AG08396 (cell line): ENCODE measurements at regions not wholly inside any gene's neighbourhood (a gene's known extent, or its start where the extent isn't known, plus 50 kb on each side); places are given as distances from the start of the nearest gene placed in this dataset.

Source experiments
- DNase-seq: peaks from one replicate; pipeline ENCODE4 v3.0.0; 2012; ENCODE audit warnings: low spot score, mixed read lengths

DNA sequence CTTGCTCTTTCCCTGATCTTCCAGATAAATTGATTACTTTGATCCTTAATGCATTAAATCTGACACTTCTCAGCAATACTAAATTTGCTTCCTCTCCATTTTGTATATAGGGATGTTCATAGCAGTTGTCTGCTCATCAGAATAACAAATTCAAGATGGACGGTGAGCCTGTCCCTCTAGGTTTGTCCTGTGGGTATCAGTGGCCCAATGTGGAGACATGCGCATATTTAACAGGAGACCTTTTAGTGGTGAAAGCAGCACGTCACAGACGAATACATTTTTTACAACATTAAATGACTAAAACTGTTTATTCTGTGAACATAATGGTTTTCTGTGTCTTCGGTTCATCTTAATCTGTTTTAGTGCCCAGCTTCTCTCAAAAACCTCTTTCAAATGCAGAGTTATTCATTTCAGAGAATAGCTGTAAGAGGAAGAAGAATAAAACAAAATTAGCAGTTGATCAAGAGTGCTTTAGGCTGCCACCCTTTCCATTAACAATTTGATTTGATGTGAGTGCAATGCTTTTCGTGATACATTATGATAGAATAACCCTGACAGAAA is 1970.4 kb upstream of the WWC1 start:
- no peak for DNase-seq

DNA sequence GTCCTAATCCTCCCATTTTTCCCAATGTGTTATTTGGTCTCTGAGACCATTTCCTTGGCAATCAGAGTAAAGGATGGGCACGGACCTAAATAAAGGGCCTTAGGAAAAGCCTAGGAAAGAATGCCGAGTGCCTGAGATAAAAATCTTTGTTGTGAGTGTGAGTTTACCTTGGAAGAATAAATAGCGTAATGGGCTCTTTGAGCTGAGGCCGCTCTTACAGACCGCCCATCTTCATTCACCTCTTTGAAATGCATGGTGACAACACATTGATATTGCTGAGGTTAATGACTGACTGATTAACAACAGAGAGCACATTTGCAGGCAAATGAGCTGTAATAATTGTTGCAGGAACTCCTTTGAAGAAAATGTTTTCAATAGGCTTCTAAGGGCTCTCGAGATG is 1967.1 kb upstream of the WWC1 start:
- DNase-seq, result no peak

DNA sequence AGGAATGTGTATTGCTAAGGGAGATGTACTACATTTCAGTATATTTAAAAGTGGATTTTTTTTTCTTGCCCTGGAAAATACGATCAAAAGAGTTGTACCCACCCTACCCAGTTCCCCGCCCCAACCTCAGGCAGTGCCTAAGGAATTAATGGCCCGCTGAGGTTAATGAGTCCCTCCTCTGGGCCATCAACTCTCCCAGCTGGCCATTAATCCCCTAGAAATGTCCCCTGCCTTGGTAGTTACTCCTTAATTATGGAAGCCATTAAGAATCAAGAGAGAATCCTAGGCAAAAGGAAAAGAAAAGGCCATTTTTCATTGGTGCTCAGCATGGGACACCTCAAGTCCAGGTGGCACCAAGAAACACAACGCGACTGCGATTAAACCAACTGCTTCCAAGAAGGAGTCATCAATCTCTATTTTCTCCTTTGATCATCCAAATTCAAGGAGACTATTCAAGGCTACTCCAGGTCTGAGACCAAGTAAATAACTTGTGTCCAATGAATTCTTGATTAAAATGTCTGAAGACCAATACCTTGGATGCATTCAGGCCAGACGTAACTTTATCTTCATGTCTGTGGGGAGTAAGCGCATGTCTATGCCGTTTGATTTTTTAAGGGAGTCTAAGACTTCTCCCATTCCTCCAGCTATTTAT is 1962.2 kb upstream of the WWC1 start:
- no peak for DNase-seq

DNA sequence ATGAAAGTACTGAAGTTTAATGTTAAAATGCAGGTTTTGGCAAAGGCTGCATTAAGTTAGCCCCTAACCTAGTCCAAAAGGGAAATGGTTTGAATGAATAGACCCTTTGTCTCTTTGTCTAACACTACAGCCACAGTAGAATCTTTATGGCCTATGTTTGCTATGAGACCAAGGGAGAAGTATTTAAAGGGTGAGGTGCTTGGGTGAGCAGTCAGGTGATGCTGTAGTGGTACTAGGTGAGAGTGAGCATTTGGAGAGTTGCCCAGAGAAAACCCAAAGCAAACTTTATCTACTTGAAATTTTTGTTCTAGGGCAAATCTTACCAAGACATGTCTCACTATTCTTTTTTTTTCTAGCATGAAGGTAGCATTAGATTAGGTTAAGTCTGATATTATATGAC is 1961.4 kb upstream of the WWC1 start:
- no peak for DNase-seq

DNA sequence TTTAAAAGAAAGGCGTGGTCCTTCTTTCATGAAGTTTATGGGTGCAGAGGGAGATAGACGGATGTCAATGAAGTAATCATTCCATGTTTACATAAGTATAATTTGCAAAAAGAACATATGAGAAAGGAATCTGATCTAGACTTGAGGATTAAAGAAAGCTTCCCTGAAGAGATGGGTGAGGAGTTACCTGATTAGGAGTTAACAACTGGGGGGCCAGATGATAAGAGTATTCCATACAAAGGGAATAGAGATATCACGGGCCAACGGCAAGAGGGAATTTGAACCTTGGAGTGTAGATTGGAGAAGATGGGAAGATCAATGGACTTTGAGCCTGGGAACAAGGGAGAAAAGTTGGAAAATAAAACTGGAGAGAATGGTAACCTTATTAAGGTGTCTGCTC is 1959.9 kb upstream of the WWC1 start:
- no peak for DNase-seq

DNA sequence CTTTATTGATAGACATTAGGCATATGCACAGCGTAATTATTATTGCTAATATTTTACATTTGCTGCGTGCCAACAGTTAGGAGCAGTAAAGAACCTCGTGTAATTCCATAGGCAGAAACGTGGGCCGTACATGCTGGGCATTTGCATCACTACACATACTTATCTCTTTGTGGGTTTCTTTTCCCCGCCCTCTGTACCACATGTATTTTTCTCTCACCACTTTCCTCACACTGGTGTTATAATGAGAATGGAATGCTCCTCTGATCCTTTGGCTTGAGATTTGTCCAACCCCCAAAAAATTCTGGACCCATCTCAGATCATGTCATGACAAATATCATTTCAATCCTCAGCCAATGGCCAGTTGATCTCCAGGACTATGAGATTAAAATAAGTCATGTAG is 1952.6 kb upstream of the WWC1 start:
- DNase-seq, result no peak

DNA sequence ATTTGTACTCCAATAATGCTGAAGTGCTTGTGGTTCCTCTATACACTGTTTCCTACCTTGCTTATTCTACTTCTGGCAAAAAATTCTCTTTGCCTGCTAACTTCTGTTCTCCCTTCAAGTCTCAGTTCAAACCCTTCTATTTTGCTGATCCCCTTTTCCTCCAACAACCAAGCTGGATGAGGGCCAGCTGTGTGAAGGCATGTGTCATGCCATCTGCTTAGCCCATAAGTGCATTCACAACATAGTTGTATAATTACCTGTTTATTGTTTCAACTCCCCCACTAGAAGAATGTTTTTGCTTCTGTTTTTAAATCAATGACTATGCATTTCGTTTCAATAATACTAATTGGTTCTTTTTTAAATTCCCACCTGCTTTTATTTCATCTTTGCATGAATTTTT is 1951.4 kb upstream of the WWC1 start:
- DNase-seq, result no peak

DNA sequence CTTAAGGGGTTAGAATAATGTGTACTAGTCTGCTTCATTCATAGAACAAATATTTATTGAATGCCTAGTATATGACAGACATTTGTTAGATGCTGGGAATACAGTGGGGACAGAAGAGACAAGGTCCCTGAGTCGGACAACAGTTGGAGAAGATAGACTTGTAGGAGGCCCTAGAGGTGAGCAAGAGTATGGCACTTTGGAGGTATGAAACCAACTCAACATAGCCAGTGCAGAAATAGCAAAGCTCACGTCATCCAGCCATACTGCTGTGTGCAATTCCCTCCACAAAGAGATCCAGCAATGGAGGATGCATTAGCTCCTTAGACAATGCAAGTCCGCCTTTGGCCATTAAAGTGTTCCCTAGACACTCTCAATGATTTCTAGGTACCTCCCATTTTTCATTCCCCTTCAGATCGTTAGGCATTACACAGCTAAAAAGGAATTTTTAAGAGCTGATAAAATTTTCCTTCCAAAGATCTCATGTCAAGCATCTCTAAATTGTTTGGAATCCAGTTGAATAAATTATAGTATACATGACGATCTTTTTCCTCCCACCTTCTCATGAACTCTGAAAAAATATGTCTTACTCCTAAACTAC is 1949.6 kb upstream of the WWC1 start:
- no peak for DNase-seq

DNA sequence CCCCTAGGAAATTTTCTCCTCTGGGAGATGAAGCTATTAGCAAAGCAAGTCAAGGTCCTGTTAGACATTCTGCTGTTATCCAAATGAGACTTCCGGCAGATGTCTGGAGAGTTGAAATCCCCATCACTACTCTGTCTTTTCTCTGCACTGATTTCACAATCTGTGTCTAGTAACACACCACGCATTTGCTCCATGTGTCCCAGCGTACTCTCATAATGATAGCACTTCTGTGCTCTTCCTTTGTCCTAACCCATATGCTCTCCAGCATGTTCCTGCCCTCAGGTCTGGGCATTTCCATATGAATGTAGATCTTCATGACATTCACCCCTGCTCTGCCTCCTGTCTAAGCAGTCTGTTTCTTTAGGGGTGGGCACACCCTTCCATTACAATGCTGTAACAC is 1949.0 kb upstream of the WWC1 start:
- DNase-seq, result no peak

DNA sequence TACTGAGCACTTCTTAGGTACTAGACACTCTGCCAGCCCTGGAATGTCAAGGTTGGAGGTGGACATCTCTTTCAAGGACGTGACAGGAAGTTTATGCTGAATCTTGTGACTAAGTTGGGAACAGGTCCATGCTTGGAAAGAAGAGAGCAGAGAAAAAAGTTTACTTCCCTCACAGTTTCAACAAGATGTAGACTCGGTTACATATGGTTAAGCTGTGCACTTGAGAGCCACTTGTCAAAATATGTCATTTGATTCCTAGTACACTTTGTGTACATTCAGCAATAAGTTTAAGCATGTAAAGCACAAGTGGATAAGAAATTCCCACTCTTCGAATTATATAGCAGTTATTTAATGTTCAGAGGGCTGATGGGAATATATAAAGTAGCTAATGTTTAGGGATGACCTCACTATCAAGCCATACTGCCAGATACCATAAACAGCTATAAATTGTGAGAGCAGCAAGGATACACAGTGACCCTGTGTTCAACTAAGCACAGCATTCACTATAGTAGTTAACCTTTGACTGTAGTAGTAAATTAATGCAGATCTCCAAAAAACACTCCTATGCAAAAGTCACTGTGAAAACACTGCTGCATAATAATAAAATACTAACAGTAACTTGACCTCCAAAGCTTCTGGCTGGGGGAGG is 1944.6 kb upstream of the WWC1 start:
- DNase-seq, result no peak

DNA sequence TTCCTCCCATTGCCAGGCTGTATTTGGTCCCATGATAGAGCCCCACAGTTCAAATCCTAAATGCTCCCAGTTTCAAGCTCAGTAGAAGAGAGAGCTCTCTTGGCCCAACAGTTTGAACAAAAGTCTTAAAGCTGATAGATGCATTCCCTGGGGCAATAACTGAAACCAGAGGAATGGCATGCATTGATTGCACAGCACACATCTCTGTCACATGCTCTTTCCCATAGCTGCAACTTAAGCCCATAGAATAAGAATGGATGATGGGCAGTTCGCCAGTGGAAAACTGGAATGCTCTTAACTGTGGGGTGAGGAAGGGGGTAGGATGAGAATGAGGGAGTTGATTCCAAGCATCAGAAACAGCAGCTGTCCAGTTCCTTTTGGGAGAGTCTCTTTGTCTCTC is 1942.4 kb upstream of the WWC1 start:
- no peak for DNase-seq

DNA sequence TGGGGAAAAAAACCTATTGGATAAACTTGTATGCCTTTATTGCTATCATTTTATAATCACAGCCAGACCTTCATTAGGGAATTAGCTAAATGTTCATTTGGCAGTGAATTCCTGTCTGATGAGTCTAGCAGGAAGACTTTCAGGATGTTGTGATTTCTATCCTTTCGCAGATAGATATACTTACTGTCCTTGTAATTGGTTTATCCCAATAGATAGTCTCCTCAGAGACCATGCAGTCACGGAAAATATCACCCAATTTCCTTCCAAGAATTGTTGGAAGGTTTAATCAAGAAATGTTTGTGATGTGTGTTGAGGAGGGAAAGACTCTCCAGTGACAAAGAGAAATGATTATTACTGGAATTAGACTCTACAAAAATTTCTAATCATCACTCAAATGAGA is 1937.9 kb upstream of the WWC1 start:
- DNase-seq, result no peak

DNA sequence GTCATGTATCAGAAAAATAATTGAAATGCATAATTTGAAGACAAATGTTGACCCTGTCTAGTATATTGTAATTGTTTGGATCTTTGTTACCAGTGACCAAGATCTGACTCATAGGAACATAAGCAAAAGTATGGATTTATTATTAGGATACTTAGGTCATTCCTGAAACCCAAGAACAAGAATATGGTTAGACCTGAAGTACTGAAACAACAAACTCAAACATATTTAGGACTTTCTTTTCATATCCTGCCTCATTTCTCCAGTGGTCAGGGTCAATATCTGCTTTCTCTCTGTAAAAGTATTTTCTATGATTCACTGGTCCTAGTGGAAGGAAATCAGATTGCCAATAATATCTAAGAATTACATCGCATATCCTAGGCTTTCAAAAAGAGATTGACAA is 1937.1 kb upstream of the WWC1 start:
- DNase-seq, result no peak

DNA sequence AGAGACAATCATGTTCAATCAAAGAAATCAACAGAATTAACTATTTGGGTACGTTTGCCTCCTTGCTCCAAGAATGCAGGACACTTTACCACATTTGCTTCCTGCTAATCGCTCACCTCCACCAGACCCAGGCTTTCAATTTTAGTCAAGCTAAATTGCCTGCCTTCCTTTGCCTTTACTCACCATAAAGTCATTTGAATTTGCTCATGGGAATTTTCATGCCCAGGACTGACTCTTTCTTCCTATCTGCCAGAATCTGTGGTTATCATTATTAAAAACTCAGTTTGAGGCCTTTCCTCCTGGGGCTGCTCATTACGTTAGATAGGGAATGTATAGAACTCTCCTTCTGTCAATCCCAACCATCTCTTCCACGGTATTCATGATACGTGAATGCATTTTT is 1935.3 kb upstream of the WWC1 start:
- no peak for DNase-seq

DNA sequence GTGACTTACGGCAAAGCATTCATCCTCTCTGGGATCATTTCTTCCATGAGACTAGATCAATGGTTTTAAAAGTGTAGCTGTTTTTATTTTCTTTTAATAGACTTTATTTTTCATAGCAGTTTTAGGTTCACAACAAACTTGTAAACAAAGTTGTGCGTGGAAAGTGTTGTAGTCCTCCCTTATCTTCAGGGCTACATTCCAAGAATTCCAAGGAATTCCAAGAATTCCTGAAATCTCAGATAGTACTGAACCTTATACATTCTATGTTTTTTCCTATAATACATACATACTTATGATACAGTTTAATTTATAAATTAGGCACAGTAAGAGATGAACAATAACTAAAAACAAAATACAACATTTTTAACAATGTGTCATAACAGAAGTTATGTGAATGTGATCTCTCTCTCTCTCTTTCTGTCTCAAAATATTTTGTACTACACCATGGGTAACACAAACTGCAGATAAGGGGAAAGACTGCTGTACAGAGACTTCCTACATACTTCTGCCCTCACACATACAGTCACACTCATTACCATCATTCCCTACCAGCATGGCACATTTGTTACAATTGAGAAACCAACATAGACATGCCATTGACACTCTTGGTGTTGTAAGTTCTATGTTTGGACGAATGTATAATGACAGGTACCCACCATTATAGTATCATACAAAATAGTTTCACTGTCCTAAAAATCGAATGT is 1933.2 kb upstream of the WWC1 start:
- DNase-seq, result no peak

DNA sequence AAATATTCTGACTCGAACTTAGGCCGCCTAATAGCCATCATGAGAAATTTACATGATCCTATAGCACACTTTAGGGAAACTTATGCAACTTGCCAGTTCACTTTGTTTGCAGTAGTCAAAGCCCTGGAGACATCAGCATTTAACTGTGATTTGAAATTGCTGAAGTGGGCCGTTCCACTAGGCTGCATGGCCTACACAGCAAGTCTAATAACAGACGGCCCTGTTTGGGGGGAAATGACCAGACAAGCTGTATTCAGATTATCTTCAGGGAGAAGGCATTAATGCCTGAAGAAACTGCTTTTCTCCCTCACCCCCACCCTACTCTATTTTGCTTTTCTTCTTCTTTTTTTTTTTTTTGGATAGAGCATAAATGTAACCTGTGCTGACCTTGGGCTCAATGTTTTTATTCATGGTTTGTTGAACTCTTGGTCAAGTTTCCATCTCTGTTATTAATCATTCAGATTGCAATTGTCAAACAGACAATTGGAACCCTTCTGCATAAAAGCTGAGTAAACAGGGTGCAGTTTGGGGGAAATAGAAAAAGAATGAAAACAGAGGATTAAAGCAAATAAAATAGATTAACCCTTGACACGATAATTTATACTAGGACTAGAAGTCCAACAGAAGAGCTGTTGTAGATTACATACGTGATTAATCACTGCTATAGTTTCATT is 1928.2 kb upstream of the WWC1 start:
- no peak for DNase-seq

DNA sequence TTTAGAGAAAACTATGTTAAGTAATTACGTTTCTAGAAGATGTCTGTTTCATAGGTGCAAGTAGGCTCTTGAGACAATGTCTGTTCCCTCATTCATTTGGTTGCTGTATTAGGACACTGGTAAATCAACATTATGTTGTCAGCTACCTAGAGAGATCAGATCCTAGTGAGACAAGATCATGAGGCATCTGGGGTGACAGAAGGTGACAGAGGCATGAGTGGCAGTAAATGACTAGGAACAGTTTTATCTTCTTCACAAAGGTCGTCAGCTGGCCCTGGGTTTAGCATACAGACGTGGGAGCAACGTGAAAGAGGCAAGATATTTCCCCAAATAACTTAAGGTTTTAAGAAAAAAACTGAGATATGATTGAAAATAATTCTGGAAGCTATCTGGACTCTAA is 1926.3 kb upstream of the WWC1 start:
- no peak for DNase-seq

DNA sequence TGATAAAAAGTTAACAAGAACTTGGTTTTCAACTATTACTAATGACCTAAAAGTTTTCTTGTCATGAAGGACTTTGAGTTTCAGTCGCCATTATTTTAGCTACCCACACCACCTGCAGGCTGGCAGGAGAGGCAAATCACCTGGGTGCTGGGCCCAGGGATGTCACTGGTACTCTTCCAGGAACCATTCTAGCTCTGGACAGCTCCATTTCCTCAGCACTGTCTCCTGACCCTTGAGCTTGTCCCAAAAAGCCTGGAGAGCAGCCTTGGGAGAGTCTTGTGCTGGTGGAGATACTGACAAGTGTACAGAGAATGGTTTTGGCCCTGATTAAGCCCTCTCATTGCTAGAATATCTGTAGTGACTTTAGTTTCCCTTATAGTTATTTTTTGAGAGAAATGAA is 1924.1 kb upstream of the WWC1 start:
- no peak for DNase-seq

DNA sequence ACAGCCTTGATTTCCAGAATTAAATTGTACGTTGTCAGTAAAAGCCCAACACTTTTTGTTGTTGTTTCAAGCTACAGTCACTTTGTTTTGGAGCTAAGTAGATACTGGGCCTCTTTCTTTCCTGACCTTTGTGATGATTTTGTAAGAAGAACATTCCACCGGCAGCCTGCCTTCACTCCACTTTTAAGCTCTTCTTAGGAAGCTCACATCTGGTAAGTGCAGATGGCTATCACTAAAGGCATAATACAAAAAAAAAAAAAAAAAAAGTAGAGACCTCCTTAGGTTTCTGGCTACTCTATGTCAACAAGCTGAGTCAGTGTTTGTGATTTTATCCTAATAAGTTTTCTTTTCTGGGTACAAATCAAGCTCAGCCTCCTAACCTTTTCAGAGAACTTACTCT is 1922.1 kb upstream of the WWC1 start:
- no peak for DNase-seq

DNA sequence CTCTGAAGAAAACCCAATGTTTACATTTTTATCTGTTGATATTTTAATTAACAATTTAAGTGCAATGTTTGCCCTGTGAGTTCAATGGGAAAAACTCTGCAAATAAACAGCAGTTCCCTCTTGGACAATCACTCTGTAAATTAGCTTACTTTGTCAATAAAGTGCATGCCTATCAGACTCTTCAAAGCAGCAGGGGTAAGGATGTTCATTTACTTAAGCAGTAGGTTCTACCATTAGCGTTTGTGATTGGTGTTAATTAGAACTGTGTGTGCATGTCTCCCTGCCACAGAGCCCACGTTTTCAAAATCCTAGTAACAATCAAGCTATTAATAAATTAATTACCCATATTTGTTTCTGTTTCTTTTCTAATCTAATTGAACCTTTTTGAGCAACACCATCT is 1921.6 kb upstream of the WWC1 start:
- no peak for DNase-seq

DNA sequence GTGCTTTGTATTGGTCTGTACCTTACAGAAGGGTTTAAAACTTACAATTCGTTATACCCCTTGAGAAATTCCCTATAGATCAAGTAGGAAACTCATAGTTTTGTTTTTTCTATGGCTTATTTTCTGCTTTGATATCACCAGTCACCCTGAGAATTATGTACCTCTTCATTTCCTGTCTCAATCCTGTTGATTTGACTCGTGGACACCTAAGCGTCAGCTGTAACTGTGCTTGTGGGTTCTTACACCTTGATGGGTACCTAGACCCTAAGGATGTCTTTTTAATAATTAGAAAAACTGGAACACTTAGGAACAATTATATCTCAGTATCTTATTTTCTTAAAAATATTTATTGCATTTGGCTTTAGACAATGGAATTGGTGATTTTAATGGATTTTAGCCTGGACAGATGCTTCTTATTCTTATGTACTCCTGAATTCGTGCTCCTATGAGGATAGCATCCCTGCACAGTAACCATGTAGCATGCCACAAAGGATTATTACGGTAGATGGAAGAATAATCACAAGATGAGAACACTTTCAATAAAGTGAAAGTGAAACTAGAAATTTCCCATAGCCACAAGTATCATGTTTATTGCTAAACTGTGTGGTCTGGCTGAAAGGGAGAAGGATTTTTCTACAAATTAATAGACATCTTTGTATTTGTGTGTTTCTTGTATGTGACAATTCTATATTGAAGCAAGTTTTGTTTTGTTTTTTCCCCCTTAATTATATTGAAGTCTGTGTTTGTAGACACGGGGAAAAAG is 1920.3 kb upstream of the WWC1 start:
- no peak for DNase-seq

DNA sequence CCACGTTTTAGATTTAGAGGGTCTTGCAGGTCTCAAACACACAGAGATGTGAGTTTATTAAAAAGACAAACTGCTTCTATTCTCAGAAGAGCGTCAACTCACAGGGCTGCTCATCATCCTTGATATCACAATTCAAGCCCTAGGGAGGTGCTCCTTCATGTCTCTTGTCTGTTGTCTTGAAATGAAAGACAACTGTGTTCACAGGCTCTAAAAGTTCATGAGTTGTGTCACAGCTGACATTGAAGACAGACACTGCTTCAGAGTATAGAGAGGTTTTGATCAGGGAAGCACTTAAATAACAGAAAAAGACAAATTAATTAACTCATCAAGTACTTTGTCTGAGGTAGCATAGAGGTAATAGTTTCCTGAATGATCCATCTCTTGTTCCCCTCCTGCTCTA is 1917.6 kb upstream of the WWC1 start:
- no peak for DNase-seq
